Esophagus mucosa (tissue), 1 donor: ENCODE measurements at regions not wholly inside any gene's neighbourhood (a gene's known extent, or its start where the extent isn't known, plus 50 kb on each side); places are given as distances from the start of the nearest gene placed in this dataset.
"Not testable (repeated sequence)": the region's sequence is repeated elsewhere in the genome, so short reads cannot be mapped to it uniquely, and the experiment has no call there.

ENCODE experiments used
- ATAC-seq: fragments of 200-7000 bp; cut with Tn5 transposase; one replicate; pipeline ENCODE4 v1.9.1; 2020
- donor health status: DM: yes; HTN: yes; CAD: no.

- ATAC-seq = peak; percentile 58
These were observed 732.0 kb upstream of the CTNND2 start for GRCh38 chr5:12636209-12636608.

DNA sequence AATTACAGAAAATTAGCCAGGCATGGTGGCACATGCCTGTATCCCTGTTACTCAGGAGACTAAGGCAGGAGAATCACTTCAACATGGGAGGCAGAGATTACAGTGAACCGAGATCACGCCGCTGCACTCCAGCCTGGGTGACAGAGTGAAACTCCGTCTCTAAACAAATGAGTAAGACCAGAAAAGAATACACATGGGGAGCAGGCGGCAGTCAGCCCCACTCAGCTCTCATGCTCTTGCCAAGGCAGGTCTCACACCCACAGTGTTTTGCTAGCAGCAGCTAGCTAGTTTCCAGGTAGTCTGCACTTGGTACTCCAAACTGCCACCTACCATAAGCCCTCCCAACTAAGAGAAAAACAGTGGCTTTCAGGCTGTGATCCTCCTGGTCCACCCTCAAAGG lies 722.3 kb upstream of the CTNND2 start:
- ATAC-seq = no peak

DNA sequence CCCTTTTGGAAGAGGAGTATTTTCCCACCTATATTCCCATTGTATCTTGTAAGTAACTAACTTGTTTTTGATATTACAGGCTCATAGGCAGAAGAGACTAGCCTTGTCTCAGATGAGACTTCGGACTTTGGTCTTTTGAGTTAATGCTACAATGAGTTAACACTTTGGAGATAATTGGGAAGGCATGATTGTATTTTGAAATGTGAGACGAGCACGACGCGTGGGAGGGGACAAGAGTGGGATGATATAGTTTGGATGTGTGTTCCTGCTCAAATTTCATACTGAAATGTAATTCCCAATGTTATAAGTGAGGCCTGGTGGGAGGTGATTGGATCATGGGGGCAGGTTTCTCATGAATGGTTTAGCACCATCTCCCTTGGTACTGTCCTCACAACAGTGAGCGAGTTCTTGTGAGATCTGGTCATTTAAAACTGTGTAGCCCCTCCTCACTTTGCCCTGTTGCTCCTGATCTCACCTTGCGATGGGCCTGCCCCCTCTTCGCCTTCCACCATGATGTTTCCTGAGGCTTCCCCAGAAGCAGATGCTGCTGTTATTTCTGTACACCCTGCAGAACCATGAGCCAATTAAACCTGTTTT lies 721.5 kb upstream of the CTNND2 start:
- ATAC-seq = no peak

DNA sequence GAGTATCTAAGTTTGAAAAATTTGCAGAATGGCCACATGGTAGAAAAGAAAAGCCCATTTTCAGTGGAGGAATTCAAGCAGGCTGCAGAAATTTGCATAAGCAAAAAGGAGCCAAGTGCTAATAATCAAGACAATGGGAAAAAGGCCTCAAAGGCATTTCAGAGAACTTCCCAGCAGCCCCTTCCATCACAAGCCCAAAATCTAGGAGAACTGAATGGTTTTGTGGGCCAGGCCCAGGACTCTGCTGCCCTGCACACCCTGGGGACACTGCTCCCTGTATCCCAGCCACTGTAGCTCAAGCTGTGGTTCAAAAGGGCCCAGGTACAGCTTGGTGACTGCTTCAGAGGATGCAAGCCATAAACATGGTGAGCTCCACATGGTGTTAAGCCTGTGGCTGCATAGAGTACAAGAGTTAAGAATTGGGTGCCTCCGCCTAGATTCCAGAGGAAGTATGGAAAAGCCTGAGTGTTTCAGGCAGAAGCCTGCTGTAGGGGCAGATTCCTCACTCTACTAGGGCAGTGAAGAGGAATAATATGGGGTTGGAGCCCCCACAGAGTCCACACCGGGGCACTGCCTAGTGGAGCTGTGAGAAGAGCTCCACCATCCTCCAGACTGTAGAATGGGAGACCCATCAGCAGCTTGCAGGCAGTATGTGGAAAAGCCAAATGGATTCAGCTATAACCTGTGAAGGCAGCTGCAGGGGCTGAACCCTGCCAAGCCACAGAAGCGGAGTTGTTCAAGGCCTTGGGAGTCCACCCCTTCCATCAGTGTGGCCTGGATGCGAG lies 720.7 kb upstream of the CTNND2 start:
- no peak for ATAC-seq

GRCh38 chr5:12623408-12623807 lies 719.2 kb upstream of the CTNND2 start:
- no peak for ATAC-seq

GRCh38 chr5:12616093-12616492 lies 711.8 kb upstream of the CTNND2 start:
- ATAC-seq = no peak

- ATAC-seq = no peak
These were observed 711.0 kb upstream of the CTNND2 start for GRCh38 chr5:12615141-12615820.

- ATAC-seq = no peak
These were observed 710.4 kb upstream of the CTNND2 start for GRCh38 chr5:12614608-12615007.

DNA sequence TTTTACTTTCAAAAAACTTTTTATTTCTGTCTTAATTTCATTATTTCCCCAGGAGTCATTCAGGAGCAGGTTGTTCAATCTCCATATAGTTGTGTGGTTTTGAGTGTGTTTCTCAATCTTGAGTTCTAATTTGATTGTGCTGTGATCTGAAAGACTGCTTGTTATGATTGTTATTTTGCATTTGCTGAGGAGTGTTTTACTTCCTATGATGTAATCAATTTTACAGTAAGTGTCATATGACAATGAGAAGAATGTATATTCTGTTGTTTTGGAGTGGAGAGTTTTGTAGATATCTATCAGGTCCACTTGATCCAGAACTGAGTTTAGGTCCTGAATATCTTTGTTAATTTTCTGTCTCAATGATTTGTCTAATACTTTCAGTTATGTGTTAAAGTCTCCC lies 706.9 kb upstream of the CTNND2 start:
- no peak for ATAC-seq

- not testable (repeated sequence) for ATAC-seq
These were observed 703.6 kb upstream of the CTNND2 start for GRCh38 chr5:12607817-12608216.

- no peak for ATAC-seq
These were observed 688.0 kb upstream of the CTNND2 start for GRCh38 chr5:12592228-12592627.

GRCh38 chr5:12586406-12586805 lies 682.2 kb upstream of the CTNND2 start:
- no peak for ATAC-seq

DNA sequence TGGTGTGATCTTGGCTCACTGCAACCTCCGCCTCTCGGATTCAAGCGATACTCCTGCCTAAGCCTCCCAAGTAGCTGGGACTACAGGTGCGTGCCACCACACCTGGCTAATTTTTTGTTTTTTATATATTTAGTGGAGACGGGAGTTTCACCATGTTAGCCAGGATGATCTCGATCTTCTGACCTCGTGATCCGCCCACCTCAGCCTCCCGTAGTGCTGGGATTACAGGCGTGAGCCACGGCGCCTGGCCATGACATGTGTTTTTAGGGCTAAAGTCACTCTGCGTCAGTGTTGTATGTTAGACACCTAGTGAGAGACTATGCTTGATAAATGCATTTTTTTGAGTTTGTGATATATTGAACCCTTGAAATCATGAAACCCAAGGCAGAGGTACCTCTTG lies 674.6 kb upstream of the CTNND2 start:
- ATAC-seq = not testable (repeated sequence)

DNA sequence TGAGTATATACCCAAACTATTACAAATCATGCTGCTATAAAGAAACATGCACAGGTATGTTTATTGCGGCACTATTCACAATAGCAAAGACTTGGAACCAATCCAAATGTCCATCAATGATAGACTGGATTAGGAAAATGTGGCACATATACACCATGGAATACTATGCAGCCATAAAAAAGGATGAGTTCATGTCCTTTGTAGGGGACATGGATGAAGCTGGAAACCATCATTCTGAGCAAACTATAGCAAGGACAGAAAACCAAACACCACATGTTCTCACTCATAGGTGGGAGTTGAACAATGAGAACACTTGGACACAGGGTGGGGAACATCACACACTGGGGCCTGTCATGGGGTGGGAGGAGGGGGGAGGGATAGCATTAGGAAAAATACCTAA lies 672.7 kb upstream of the CTNND2 start:
- not testable (repeated sequence) for ATAC-seq

- not testable (repeated sequence) for ATAC-seq
These were observed 670.2 kb upstream of the CTNND2 start for GRCh38 chr5:12574298-12575093.

GRCh38 chr5:12573916-12574297 lies 669.7 kb upstream of the CTNND2 start:
- ATAC-seq = not testable (repeated sequence)

DNA sequence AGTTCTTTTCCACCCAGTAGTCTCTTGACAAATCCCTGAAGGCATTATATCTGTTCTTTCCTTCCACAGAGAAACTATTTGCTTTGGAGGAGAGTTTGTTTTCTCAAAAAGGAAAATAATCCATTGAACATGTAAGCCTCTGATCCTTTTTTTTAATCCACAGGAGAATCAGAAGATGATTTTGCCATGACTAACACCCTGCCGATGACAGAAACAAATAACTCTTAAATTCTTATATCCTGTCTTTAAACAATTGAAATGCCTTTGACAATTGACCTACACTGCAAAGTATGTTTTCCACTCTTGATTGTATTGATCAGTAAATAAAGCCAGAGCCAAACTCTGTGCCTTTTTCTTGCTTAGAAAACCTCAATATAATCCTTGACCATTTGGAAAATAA lies 666.4 kb upstream of the CTNND2 start:
- no peak for ATAC-seq

- no peak for ATAC-seq
These were observed 662.2 kb upstream of the CTNND2 start for GRCh38 chr5:12566441-12566840.

- ATAC-seq = no peak
These were observed 652.8 kb upstream of the CTNND2 start for GRCh38 chr5:12557012-12557411.

DNA sequence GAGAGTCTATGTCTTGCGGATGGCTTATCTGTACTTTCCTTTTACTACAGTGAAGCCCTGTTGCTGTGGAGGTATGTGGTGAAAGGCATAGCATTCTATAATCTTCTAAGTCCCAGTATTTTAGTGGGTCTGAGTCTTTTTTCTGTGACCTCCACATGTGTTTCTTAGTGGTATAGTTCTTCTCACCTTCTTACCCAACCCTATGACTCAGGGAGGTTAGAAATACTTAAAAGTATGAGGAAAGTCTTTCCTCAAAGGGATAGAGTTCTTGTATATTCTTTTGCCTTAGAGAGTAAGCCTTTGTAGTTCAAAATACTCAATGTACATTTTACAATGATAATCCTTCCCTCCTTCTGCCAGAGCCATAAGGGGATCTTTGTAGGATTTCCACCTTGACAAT lies 621.9 kb upstream of the CTNND2 start:
- no peak for ATAC-seq

DNA sequence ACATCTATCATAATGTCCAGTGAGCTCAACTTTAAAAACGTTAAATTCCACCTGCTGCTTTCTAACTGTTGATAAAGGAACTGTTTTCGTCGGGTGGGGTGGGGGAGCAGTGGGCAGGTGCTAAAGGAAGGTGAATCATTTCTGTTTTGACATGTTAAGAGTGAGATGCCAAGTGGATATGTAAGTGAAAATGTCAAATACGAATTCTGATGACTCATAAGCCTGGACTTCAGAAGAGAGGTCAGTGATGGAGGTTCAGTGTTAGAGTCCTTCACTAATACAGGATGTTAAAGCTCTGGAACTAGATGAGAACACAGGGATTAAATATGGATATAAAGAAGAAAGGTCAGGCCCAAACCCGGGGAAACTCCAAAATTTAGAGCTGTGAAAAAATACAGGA lies 617.9 kb upstream of the CTNND2 start:
- no peak for ATAC-seq

DNA sequence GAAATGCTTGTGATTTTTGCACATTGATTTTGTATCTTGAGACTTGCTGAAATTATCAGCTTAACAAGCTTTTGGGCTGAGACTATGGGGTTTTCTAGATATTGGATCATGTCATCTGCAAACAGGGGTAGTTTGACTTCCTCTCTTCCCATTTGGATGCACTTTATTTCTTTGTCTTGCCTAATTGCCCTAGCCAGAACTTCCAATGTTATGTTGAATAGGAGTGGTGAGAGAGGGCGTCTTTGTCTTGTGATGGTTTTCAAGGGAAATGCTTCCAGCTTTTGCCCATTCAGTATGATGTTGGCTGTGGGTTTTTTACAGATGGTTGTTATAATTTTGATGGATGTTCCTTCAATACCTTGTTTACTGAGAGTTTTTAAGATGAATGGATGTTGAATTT lies 600.7 kb upstream of the CTNND2 start:
- ATAC-seq = not testable (repeated sequence)

DNA sequence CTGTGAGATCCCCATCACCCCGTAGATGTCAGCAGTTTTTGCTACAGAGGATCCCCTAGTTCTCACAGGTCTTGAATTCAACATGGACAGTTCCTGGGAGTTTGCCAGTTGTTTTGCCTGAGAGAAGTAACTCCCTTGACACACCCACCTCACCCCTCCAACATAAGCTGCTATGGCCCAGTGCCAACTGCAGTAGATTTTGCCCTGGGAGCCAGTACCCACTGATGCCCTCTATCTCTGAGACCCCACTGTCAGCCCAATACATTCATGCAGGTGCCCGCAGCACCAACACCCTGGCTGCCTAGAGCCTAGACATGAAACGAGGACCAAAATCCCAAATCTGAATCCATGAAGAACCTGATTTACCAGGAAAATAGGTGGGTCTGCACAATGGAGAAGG lies 583.9 kb upstream of the CTNND2 start:
- no peak for ATAC-seq
